Endothelial cell of umbilical vein (primary cell): ENCODE measurements at regions not wholly inside any gene's neighbourhood (a gene's known extent, or its start where the extent isn't known, plus 50 kb on each side); places are given as distances from the start of the nearest gene placed in this dataset.

Experiments
- BruUV-seq: library from RNA; stranded (reverse); fragments of 400-500 nt; replicated peaks from 2 replicates; lab custom pipeline; 2021; lab: Mats Ljungman, UMichigan
- CTCF ChIA-PET: fragments of 300-600, 350-600 bp; sonication (Branson Sonifier 250); formaldehyde crosslinking; loops from one replicate; lab custom pipeline; 2021; ENCODE audit warnings: antibody characterized with exemption, inconsistent platforms; lab: Charles Lee
- POLR2A ChIA-PET: fragments of 300-600, 350-600 bp; sonication (Branson Sonifier 250); formaldehyde crosslinking; loops from one replicate; lab custom pipeline; 2021; ENCODE audit warnings: antibody characterized with exemption, inconsistent platforms; lab: Charles Lee
- DNase-seq: peaks from one replicate; pipeline ENCODE4 v3.0.0-alpha.2; 2011; ENCODE audit warnings: low read depth, low spot score
- FAIRE-seq: peaks from 2 replicates; lab custom pipeline; 2011; peaks lifted over from hg19 to GRCh38; lab: Jason Lieb, UNC
- H2AFZ ChIP-seq: 2 replicates; pipeline ENCODE4 v1.6.0; 2012; ENCODE audit warnings: low read depth, low read length, control low read depth, inconsistent platforms
- H3K27ac ChIP-seq: 2 replicates; pipeline ENCODE4 v1.5.1; 2011; ENCODE audit warnings: low read depth, mild to moderate bottlenecking, control low read depth, low read length, moderate library complexity; ENCODE audit not compliant: insufficient read depth
- H3K27me3 ChIP-seq, 2 experiments: 2 replicates each; pipeline versions ENCODE4 v1.6.0 to v1.6.1; 2011; ENCODE audit warnings: low read length in 2 of 2, mixed read lengths in 1 of 2; ENCODE audit not compliant: control insufficient read depth in 2 of 2, insufficient read depth in 2 of 2
- H3K36me3 ChIP-seq, 2 experiments: 2 replicates in 1 of 2; 3 replicates in 1 of 2; pipeline ENCODE4 v1.5.1; 2011; ENCODE audit warnings: low read length in 2 of 2, mild to moderate bottlenecking in 1 of 2, moderate library complexity in 1 of 2; ENCODE audit not compliant: control insufficient read depth in 2 of 2, insufficient read depth in 2 of 2; ENCODE audit errors: extremely low read depth in 1 of 2
- H3K4me1 ChIP-seq: 3 replicates; pipeline ENCODE4 v1.5.1; 2011; ENCODE audit warnings: mild to moderate bottlenecking, low read length; ENCODE audit not compliant: control insufficient read depth, insufficient read depth; ENCODE audit errors: extremely low read depth
- H3K4me2 ChIP-seq: 2 replicates; pipeline ENCODE4 v1.6.1; 2011; ENCODE audit warnings: low read length, control low read depth, mixed read lengths; ENCODE audit not compliant: insufficient read depth
- H3K4me3 ChIP-seq, 3 experiments: fragments of 200-600 bp in 1 of 3; sonication (generic), shearing (Covaris generic) in 1 of 3; replicated peaks in 1 of 3; 2 replicates each; pipeline ENCODE4 v1.5.1; 2011 to 2016; ENCODE audit warnings: control low read depth in 3 of 3, low read length in 3 of 3, mild to moderate bottlenecking in 2 of 3, inconsistent platforms in 1 of 3, low read depth in 1 of 3, moderate library complexity in 1 of 3; ENCODE audit not compliant: insufficient read depth in 1 of 3
- H3K79me2 ChIP-seq: 2 replicates; pipeline ENCODE4 v1.6.0; 2012; ENCODE audit warnings: low read length, inconsistent platforms; ENCODE audit not compliant: control insufficient read depth, insufficient read depth
- H3K9ac ChIP-seq: replicated peaks from 2 replicates; pipeline ENCODE3; 2011; ENCODE audit warnings: low read length, control low read depth; ENCODE audit not compliant: insufficient read depth; ENCODE audit errors: extremely low read depth
- H3K9me1 ChIP-seq: replicated peaks from 3 replicates; pipeline ENCODE4 v1.6.0; 2011; ENCODE audit warnings: mild to moderate bottlenecking, low read length; ENCODE audit not compliant: control insufficient read depth, insufficient read depth; ENCODE audit errors: extremely low read depth
- H3K9me3 ChIP-seq: replicated peaks from 2 replicates; pipeline ENCODE4 v1.5.1; 2012; ENCODE audit warnings: low read length, inconsistent platforms; ENCODE audit not compliant: control insufficient read depth, insufficient read depth
- H4K20me1 ChIP-seq: replicated peaks from 2 replicates; pipeline ENCODE3; 2011; ENCODE audit warnings: mild to moderate bottlenecking, low read length; ENCODE audit not compliant: control insufficient read depth, insufficient read depth; ENCODE audit errors: extremely low read depth
- CTCF ChIP-seq, 2 donors: IDR thresholded peaks; 1 replicate in 1 of 2; 2 replicates in 1 of 2; pipeline ENCODE4 v1.5.1; 2011; ENCODE audit warnings: low read length in 2 of 2, mild to moderate bottlenecking in 2 of 2, moderate library complexity in 2 of 2, control low read depth in 1 of 2, inconsistent platforms in 1 of 2, low read depth in 1 of 2; ENCODE audit not compliant: insufficient read depth in 1 of 2; ENCODE audit errors: extremely low read depth in 1 of 2
- EZH2 ChIP-seq: IDR thresholded peaks from 2 replicates; pipeline ENCODE4 v1.6.1; 2012; ENCODE audit warnings: borderline replicate concordance, low read depth, mild to moderate bottlenecking, moderate library complexity, low read length, inconsistent platforms; ENCODE audit not compliant: severe bottlenecking
- FOS ChIP-seq: IDR thresholded peaks from 2 replicates; pipeline ENCODE4 v1.6.1; 2011; ENCODE audit warnings: mild to moderate bottlenecking, low read length, moderate library complexity, borderline replicate concordance; ENCODE audit not compliant: insufficient read depth
- GATA2 ChIP-seq: IDR thresholded peaks from 2 replicates; pipeline ENCODE4 v1.7.0; 2011; ENCODE audit warnings: low read depth, mild to moderate bottlenecking, moderate library complexity, mixed read lengths, low read length; ENCODE audit not compliant: insufficient read length, insufficient read depth
- JUN ChIP-seq: IDR thresholded peaks from 2 replicates; pipeline ENCODE4 v1.6.1; 2011; ENCODE audit warnings: borderline replicate concordance, low read depth; ENCODE audit not compliant: insufficient read length, insufficient read depth
- MAX ChIP-seq: IDR thresholded peaks from 2 replicates; pipeline ENCODE4 v1.6.1; 2011; ENCODE audit not compliant: insufficient read depth, insufficient read length
- MYC ChIP-seq: IDR thresholded peaks from one replicate; pipeline ENCODE4 v1.6.1; 2011; ENCODE audit warnings: mild to moderate bottlenecking, low read depth, low read length
- POLR2A ChIP-seq: IDR thresholded peaks from 2 replicates; pipeline ENCODE4 v1.6.1; 2012; ENCODE audit warnings: low read depth, mild to moderate bottlenecking, control low read depth, low read length
- POLR2AphosphoS5 ChIP-seq: IDR thresholded peaks from 2 replicates; pipeline ENCODE4 v1.6.1; 2012; ENCODE audit warnings: low read depth, mild to moderate bottlenecking, control low read depth, low read length, moderate library complexity; ENCODE audit not compliant: insufficient read depth
- dilution Hi-C: fragments of 300-500 bp; cut with MboI; formaldehyde crosslinking; loops from one replicate; pipeline ENCODE4 v1.15.0; 2019; ENCODE audit warnings: low sequenced_read_pairs; ENCODE audit not compliant: extremely low pct_ligation_motif_present
- intact Hi-C: fragments of 100-400 bp; cut with micrococcal nuclease; formaldehyde crosslinking; loops from one replicate; pipeline ENCODE4 v1.10.0; 2022

GRCh38 chr13:38417241-38417640 is 67.6 kb downstream of the UFM1 start:
- intact Hi-C loops = no loop called here

More at GRCh38 chr13:38417241-38417640, 67.6 kb downstream of the UFM1 start:
- H2AFZ ChIP-seq = no peak overlapping the region
- no peak overlapping the region for H3K4me3 ChIP-seq
- no peak overlapping the region for H3K4me2 ChIP-seq
- no peaks in the 10 kb centered on the region for H3K9me1 ChIP-seq
- dilution Hi-C loops = no loop called here
- DNase-seq = no peak
- no peaks in the 10 kb centered on the region for H3K36me3 ChIP-seq
- H3K9ac ChIP-seq = no peak overlapping the region
- H4K20me1 ChIP-seq = no peaks in the 10 kb centered on the region
- FAIRE-seq = no peak
- no peak overlapping the region for H3K27ac ChIP-seq
- no peaks in the 10 kb centered on the region for H3K9me3 ChIP-seq
- no TSS peak for BruUV-seq
- no peaks in the 10 kb centered on the region for H3K79me2 ChIP-seq
- ChIA-PET CTCF (interaction anchor here (0.7 kb wide), 1 partner anchor 19 kb away, joined by 3 read pairs; no protein-coding TSS in a partner anchor), POLR2A (no interaction called here)
- H3K27me3 ChIP-seq = no peaks in the 10 kb centered on the region
- H3K4me1 ChIP-seq = no peaks in the 10 kb centered on the region
- TF ChIP-seq MAX (no peak), JUN (no peak), MYC (no peak), FOS (no peak), GATA2 (no peak), POLR2A (no peak), CTCF (IDR thresholded peaks at IDR 0.05; ENCODE audit: extremely low read depth in 1 of 2, insufficient read depth in 1 of 2, low read depth in 1 of 2, low read length in 2 of 2) (no peak), POLR2AphosphoS5 (no peak), EZH2 (no peak)
